NCI-H82 (cell line): ENCODE measurements at regions not wholly inside any gene's neighbourhood (a gene's known extent, or its start where the extent isn't known, plus 50 kb on each side); places are given as distances from the start of the nearest gene placed in this dataset.

Experiments used
- DNase-seq: peaks from one replicate; lab custom pipeline; 2025; lab: John Stamatoyannopoulos, UW

- DNase-seq, result no peak
Observed at GRCh38 chr12:114936148-114937079, 252.4 kb upstream of the TBX3 start.

GRCh38 chr12:114935658-114936057 is 251.7 kb upstream of the TBX3 start:
- DNase-seq, result peak; percentile 21

DNA sequence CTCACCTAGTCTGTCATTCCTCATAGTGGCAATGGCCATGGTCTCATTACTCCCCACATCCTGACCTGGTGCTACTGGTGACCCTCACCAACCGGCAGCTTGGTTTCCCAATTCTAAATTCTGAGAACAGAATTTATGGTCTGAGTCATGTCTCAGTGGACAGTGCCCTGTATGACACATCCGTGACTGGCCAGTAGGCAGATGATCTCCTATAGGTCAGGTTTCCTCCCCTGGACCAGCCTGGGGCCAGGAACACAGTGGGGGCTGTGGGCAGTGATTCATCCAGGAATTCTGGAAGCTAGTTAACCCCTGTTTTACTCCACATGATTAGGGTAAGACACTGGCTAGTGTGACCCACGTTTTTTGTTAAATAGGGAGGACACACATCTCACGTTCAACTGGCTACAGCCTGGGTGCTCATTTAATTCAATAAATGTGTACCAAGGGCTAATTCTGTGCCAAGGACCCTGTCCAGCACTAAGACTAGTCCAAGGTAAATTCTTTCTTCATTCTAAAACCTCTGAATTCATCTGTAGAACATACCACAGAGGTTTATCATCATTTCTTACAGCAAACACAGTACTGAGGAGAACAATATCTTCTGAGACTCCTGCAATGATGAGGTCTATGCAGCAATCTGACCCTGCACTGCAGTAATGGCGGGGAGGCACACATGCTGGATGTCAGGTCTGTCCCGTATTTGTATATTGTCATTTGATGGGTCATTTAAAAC is 249.6 kb upstream of the TBX3 start:
- DNase-seq, result no peak

GRCh38 chr12:114932806-114933205 is 248.8 kb upstream of the TBX3 start:
- DNase-seq, result no peak

DNA sequence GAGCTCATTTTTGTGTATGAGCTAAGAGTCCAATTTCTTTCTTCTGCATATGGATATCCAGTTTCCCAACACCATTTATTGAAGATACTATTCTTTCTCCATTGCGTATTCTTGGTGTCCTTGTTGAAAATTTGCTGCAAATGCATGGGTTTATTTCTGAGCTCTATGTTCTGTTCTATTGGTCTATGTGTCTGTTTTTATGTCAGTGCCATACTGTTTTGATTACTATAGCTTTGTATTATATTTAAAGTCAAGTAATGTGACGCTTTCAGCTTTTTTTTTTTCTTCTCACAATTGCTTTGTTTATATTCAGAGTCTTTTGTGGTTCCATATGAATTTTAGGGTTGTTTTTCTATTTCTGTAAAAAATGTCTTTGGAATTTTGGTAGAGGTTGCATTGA is 247.1 kb upstream of the TBX3 start:
- no peak for DNase-seq

DNA sequence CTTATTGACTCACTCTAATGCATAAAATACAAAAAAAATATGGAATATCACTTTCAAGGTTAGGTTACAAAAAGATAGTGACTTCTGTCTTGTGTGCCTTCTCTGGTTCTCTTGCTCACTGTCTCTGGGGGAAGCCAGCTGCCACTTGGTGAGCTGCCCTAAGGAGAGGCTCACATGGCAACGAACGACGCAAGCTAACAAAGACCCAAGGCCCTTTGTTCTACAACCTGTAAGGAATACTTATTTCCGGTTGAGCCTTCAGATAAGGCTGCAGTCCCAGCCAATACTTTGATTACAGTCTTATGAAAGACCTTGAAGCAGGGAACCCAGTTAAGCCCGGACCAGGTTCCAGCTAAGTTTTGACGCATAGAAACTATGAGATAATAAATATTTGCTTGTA is 242.4 kb upstream of the TBX3 start:
- no peak for DNase-seq

DNA sequence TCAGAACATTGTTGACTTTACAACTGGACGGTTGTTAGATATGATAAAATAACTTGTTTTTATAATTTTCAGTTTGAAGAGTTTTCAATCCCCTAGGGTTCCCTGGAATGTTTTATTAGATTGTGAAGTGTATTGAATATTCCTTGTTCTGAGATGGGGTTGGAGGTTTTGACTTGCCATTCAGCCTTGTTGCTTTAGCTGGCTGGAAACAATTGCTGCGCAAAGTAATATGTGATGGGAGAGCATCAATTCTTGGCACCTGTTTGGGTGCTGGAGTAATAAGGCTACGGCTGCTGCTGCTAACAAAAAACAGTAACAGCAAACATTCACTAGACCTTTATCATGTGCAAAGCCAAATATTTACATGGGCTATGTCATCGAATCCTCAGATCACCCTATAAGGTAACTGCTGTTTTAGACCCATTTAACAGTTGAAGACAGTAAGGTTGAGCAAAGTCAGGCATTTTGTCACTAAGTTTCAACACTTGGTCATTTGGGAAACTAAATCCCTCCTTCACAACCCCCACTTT is 241.0 kb upstream of the TBX3 start:
- DNase-seq, result no peak

DNA sequence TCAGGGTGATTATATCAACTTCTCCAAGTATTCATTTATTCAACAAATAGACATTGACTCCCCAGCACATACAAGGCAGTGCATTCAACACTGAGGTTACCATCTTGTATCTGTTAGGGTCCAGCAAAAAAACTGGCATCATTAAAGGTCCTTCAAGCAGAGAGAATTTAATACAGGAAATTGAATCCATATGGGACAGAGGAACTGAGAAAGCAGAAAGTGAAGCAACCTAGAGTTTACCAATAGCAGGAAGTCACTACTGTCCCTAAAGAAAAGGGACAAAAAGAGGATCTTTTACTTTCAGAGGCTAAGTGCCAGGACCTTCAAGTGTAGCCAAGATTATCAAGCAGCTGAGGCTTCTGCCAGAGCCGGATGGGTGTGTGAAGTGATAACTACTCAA is 237.8 kb upstream of the TBX3 start:
- DNase-seq, result no peak

GRCh38 chr12:114920771-114921554 is 237.0 kb upstream of the TBX3 start:
- DNase-seq, result no peak

GRCh38 chr12:114919479-114919878 is 235.5 kb upstream of the TBX3 start:
- no peak for DNase-seq

GRCh38 chr12:114918535-114919233 is 234.7 kb upstream of the TBX3 start:
- DNase-seq, result no peak

- DNase-seq, result no peak
Observed at GRCh38 chr12:114917953-114918352, 234.0 kb upstream of the TBX3 start.

DNA sequence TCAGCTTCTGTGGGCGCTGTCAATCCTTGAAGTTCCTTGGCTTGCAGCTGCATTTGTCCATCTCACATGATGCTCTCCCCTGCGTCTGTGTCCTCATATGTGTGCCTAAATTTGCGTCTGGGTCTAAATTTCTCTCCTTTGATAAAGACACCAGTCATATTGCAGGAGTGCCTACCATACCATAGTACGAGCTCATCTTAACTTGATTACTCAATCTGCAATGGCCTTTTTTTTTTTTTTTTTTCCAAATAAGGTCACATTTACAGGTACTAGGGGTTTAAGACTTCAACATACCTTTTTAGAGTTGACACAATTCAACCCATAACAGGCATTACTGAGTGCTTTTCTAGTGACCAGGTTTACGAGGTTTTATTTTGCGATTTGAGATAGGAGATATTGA is 233.3 kb upstream of the TBX3 start:
- no peak for DNase-seq

DNA sequence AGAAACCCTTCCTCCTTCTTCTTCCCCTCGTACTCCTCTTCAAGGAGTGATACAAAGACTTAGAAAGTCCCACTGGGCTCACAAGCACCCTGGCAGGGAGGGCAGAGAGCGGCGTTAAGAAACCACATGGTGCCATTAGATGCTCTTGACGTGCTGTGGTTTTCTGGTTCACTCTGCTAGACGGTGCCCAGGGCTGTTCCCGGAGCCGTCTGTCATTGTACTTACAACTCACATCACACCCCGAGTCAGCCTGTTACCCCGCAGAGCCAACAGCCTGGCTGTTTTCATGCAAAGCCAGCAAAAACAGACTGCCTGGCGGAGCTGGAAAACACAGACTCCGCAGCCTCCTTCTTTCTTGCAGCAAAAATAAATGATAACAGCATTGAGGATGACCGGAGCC is 232.6 kb upstream of the TBX3 start:
- DNase-seq, result no peak

DNA sequence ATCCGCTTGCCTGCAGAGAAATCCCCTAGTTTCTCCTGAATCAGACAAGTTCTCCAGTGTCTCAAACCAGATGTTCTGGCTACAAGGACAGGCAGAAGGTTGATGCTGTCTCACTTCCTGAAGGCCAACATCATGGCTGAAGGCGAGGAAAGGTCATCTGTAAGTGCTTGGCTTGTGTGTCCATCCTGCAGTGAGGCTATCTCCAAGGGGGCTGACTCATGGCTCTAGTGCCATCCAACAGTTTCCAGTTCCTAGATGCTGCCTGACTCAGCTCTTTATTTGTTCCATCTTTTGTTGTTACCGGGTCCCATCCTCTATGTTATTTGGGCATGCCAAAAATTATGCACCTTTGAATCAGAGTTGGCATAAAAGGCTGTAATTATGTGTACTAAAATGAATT is 232.1 kb upstream of the TBX3 start:
- DNase-seq, result no peak

DNA sequence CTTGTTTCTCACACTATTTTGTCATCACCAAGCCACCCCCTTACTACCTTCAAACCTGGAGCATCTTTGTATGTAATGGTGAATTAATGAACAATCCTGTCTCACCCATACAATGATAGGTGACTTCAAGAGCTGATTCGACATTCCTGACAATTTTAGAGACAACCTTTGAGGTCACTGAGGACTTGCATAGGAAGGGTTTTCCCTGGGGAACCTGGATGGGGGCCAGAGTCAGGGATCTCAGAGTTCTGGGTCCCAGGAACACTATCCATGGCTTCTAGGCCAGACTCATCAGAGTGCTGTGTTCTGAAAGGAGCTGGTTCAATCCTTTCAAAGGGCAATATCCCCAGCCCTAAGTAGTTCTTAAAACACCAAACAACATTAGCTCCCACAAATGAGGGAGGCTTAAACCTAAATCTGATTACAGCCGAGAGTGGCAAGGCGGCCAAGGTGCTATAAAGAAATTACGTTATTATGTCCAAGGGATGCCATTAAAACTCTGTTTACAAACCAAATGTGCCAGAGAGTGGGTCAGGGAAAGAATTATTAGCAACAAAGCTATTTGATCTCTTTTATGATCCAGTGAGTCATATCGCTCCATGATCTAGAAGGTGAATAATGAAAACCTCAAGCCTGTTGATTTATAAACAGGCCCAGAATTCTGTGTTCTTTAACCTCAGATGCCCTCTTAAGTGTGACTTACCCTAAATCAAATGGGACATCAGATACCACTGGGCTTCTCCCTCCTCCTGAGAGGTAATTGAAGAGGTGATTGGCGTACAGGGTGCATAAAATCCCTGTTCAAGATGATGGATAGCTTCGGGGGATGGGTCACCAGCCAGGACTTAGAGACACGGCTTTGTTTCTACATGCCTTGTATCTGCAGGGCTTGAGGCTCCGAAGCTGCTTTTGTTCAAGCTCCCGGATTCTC is 230.2 kb upstream of the TBX3 start:
- DNase-seq, result peak; percentile 99

DNA sequence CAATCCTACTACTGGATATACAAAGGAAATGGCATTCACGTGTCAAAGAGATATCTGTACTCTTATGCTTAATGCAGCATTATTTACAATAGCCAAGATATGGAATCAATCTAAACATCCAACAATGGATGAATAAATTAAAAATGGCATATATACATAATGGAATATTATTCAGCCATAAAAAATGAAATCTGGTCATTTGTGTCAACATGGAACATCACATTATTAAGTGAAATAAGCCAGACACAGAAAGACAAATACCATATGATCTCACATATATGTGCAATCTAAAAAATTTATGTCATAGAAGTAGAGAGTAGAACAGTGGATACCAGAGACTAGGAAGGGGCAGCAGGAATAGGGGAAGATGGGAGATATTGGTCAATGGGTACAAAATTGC is 228.8 kb upstream of the TBX3 start:
- no peak for DNase-seq

- no peak for DNase-seq
Observed at GRCh38 chr12:114911196-114911595, 227.2 kb upstream of the TBX3 start.

DNA sequence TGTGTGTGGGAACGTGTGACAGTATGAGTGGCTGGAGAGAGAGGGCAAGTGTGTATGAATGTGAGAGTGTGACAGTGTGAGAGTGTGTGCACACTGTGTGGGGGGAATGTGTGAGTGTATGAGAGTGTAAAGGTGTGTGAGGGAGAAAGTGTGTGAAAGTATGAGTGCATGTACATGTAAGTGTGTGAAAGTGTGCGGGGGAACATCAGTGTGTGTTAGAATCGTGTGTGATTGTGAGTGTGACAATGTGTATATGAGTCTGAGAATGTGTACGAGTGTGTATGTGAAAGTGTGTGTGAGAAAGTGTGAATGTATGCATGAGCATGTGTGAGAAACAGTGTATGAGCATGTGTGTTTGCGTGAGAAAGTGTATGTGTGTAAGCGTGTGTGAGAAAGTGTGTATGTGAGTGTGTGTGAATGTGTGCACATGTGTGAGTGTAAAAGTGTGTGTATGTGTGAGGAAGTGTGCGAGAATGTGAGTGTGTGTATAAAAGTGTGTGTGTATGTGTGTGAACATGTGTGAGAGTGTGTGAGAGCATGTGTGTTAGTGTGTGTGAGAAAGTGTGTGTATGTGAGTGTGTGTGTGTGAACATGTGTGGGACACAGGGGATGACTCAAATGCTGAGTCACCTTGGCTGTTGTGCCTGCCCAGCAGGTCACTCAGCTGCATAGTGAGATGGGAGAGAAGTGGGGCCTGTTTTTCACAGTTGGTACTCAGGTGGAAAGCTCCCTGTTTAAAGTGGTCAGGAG is 220.5 kb upstream of the TBX3 start:
- no peak for DNase-seq
